ENCODE measurements at regions not wholly inside any gene's neighbourhood (a gene's known extent, or its start where the extent isn't known, plus 50 kb on each side); places are given as distances from the start of the nearest gene placed in this dataset.

DNA sequence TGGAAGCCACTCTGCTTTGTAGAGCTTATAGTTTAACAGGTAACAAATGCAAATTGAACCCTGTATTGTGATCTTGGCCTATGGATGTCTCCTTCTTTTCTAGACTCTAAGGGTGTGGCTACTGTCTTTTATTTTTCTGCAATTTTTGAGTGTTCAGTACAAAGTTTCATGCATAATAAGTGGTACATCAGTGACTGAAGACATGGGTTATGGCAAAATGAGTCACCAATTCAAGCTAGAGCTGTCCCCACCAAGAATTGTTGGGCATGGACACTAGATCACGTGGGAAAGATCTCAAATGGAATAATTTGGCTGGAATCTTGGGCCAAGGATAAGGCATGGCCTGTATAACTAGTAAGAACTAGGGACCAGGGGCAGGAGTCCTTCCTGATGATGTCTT lies 228.4 kb upstream of the N4BP1 start:
- in situ Hi-C loops (cut with MboI; ENCODE audit: low pct_unique_long_range_greater_than_20kb, low sequenced_read_pairs, unreplicated experiment): no loop called here
- TF ChIP-seq, protein P1, sequence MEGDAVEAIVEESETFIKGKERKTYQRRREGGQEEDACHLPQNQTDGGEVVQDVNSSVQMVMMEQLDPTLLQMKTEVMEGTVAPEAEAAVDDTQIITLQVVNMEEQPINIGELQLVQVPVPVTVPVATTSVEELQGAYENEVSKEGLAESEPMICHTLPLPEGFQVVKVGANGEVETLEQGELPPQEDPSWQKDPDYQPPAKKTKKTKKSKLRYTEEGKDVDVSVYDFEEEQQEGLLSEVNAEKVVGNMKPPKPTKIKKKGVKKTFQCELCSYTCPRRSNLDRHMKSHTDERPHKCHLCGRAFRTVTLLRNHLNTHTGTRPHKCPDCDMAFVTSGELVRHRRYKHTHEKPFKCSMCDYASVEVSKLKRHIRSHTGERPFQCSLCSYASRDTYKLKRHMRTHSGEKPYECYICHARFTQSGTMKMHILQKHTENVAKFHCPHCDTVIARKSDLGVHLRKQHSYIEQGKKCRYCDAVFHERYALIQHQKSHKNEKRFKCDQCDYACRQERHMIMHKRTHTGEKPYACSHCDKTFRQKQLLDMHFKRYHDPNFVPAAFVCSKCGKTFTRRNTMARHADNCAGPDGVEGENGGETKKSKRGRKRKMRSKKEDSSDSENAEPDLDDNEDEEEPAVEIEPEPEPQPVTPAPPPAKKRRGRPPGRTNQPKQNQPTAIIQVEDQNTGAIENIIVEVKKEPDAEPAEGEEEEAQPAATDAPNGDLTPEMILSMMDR (IDR thresholded peaks at IDR 0.05; ENCODE audit: extremely low read depth, insufficient read depth, missing control alignments): no peak

DNA sequence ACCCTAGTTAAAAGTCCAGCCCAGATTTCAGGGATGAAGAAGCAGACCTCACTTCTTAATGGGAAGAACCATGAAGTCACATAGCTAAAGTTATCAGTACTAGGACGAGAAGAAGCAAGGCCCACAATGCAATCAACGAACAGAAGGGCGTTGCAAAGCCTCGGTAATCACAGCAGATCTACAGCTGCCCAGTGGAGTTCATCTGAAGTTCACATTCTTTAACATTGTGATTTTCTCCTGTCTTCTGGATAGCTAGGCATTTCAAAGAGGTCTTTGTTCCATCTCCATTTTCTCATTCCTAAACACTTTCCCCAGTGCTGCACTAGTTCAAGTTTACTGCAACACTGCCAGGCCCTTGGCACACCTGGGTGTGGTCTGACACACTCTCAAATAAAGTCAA lies 226.7 kb upstream of the N4BP1 start:
- in situ Hi-C loops (cut with MboI; ENCODE audit: low pct_unique_long_range_greater_than_20kb, low sequenced_read_pairs, unreplicated experiment): no loop called here
- no peak for DNase-seq (ENCODE audit: low spot score)
- TF ChIP-seq, protein P1 (IDR thresholded peaks at IDR 0.05; ENCODE audit: extremely low read depth, insufficient read depth, missing control alignments): no peak

More for the DNA sequence above, 228.4 kb upstream of the N4BP1 start:
- no peak for DNase-seq (ENCODE audit: low spot score)

DNA sequence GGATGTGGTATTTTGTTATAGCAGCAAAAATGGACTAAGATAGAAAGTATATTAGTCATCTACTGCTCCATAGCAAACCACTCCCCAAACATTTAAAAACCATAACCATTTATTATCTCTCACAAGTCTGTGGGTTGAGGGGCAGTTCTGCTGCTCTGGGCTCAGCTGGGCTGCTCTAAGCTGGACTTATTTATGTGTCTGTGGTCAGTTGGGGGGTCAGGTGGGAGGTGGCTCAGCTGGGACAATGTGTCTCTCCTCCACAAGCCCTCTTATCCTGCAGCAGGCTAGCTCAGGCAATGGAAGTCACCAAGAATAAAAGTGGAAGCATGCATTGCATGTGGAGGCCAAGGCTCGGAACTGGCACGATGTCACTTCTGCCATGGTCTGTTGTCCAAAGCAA lies 226.1 kb upstream of the N4BP1 start:
- TF ChIP-seq, protein P1 (IDR thresholded peaks at IDR 0.05; ENCODE audit: extremely low read depth, insufficient read depth, missing control alignments): no peak
- no peak for DNase-seq (ENCODE audit: low spot score)
- in situ Hi-C loops (cut with MboI; ENCODE audit: low pct_unique_long_range_greater_than_20kb, low sequenced_read_pairs, unreplicated experiment): no loop called here

DNA sequence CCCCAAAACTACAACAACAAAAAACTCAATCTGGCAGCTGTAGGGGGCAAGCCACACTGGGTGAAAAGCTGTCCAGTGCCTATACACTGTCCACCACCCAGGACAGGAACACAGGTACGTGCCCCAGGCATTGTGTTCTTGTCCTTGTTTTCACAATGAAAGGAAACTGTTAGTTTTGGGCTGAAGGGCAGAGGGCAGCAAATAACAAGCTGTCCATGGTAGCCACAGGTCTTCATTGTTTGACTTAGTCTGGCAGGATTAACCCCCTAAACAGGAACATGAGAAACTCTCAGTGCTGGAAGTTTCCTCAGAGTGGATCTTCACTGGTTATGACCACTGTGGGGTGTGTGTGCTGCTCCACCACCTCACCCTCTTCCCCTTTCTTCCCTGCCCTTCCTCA lies 224.6 kb upstream of the N4BP1 start:
- no peak for DNase-seq (ENCODE audit: low spot score)
- in situ Hi-C loops (cut with MboI; ENCODE audit: low pct_unique_long_range_greater_than_20kb, low sequenced_read_pairs, unreplicated experiment): no loop called here
- TF ChIP-seq, protein P1 (IDR thresholded peaks at IDR 0.05; ENCODE audit: extremely low read depth, insufficient read depth, missing control alignments): no peak

DNA sequence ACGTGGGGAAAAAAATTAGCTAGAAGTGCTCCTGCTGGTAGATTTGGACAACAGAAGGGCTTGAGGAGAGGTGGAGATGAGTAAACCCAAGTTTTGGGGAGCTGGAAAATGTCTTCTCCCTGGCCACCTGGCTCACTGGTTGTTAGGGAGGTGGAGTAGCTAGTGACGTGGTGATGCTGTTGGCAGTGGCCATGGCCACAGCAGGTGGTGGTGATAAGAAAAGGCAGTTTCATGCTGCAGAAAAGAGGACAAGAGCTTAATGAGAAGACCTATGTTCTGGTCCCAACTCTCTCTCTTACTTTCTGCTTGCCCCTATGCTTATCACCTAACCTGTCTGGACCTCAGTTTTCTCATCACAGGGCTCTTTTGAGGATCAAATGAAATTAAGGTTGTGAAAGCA lies 223.5 kb upstream of the N4BP1 start:
- in situ Hi-C loops (cut with MboI; ENCODE audit: low pct_unique_long_range_greater_than_20kb, low sequenced_read_pairs, unreplicated experiment): no loop called here
- no peak for DNase-seq (ENCODE audit: low spot score)
- TF ChIP-seq, protein P1 (IDR thresholded peaks at IDR 0.05; ENCODE audit: extremely low read depth, insufficient read depth, missing control alignments): no peak

DNA sequence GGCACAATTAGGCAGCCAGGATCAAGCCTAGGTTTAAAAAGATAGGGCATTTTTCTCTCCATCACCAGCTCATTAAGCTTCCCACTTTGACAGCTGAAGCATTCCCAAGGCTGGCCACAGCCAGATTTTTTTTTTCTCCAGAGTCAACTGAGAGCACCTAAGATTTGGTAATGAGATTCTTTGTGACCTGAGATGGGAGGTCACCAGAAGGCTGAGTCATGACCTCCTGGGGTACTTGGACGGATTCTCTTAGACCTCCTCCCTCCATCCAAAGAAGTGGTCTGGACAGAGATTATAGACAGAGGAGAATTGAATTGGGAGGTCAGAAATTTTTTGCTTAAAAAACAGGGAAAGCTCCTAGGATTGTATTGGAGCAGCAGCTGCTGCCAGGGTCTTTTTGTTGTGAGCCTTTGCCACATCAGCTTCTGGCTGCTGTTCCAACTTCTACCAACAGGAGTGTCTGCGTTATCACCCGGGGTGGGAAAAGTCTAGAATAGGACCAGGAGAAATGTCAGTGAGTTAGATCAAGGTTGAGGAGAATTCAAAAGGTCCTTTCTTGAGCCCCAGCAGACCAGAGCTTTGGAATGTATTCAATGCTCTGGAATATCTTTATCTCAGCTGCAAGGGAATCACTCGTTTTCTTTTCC lies 221.2 kb upstream of the N4BP1 start:
- no peak for DNase-seq (ENCODE audit: low spot score)
- in situ Hi-C loops (cut with MboI; ENCODE audit: low pct_unique_long_range_greater_than_20kb, low sequenced_read_pairs, unreplicated experiment): no loop called here

More for the DNA sequence above, 221.2 kb upstream of the N4BP1 start:
- TF ChIP-seq, protein P1 (IDR thresholded peaks at IDR 0.05; ENCODE audit: extremely low read depth, insufficient read depth, missing control alignments): no peak
